ENCODE measurements at regions not wholly inside any gene's neighbourhood (a gene's known extent, or its start where the extent isn't known, plus 50 kb on each side); places are given as distances from the start of the nearest gene placed in this dataset.

DNA sequence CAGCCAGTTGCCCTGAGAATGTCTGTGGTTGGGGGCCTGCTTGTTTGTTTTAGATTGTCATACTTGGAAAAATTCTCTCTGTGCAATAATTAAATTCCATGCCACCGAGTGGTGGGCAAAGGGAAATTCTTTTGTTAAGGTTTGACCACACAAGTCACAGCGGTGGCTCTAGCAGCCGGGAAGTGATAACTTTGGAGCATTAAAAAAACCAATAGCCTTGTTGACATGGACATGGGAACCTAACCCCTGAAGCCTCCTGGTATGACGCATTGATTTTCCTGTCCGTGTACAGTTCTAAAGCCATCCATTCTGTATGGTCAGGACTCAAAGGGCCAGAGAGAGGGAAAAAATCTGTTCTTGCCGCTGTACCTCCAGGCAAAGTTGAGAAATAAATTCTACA is 384.9 kb upstream of the ZNF507 start:
- no peak for DNase-seq

DNA sequence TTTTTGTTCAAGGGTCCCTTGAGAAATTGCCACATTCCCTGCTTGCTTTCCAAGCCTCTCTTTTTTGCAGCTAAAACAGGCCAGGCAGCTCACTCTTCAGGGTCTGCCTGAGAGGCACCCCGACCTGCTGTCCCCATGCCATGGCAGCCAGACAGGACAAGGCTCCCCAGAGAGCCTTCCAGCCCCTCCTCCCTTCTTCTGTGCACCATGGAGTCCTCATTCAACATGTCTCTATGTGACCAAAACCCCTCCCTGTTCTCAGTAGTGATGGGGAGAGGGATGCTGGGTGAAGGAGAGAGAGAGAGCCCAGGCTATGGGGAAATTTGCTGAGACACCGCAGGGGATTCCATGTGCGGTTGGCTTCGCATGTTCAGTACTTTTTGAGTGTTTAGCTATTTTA is 384.2 kb upstream of the ZNF507 start:
- DNase-seq = no peak

GRCh38 chr19:31961667-31962066 is 383.7 kb upstream of the ZNF507 start:
- DNase-seq = no peak

DNA sequence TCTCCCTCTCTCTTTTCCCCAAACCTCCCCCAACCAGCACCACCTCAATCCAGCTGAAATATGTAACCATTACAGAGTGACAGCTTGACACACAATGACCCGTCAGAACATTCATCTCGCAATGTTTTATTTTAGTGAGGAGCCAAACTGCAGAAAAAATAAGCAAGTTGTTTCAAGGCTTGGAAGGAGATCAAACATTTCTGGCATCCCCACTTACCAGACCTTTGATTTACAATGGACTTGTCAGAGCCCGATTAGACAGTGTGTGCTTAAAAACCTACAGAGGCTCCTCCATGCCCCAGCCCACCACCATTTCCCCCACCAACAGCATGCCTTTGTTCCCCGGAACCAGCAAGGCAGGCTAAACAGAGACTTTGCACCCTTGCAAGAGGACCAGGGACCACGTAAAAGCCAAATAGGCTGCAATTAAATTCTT is 382.8 kb upstream of the ZNF507 start:
- DNase-seq = no peak

DNA sequence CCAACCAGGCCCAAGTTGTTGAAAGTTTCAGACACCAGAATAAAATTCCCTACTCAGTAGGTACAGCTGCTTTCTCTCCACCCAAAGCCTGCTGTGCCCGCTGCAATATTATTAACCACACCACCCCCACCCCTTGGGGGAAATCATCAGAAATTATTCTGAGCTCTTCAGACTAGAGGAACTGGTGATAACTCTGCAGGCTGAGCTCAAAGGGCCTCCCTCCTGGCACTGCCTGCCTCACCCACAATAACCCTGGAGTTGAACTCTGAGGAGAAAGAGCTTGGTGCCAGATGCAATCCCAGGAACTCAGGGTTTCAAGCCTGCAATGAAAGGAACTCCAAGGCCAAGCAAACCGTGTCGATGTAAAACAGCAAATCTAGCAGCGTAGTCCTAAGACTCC is 381.7 kb upstream of the ZNF507 start:
- DNase-seq = no peak

DNA sequence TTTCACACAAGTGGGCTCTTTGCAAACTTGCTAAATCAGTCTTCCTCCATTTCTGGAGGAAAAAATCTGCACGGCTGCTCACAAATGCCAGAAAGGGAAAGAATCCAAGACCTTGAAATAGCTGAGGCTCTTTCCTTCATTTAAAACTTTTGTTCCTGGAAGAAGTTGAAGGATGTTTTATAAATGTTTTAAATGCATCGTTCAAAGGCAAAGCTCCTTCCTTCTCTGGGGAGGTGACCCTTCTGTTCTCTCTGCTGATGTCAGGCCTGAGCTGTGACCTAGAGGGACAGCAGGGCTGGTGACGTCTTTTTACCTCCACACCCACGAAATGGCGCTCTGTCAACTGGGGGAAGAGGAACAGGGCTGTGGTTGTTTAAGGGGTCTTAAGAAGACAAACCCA is 376.4 kb upstream of the ZNF507 start:
- no peak for DNase-seq

GRCh38 chr19:31970027-31970461 is 375.4 kb upstream of the ZNF507 start:
- DNase-seq = no peak

- DNase-seq = no peak
Measured at GRCh38 chr19:31974290-31974689, 371.1 kb upstream of the ZNF507 start.

GRCh38 chr19:31974941-31975340 is 370.5 kb upstream of the ZNF507 start:
- no peak for DNase-seq

GRCh38 chr19:31975461-31975860 is 369.9 kb upstream of the ZNF507 start:
- no peak for DNase-seq

GRCh38 chr19:31976775-31977536 is 368.5 kb upstream of the ZNF507 start:
- no peak for DNase-seq

- no peak for DNase-seq
Measured at GRCh38 chr19:31979362-31979761, 366.0 kb upstream of the ZNF507 start.

- DNase-seq = no peak
Measured at GRCh38 chr19:31979949-31980670, 365.3 kb upstream of the ZNF507 start.

- DNase-seq = no peak
Measured at GRCh38 chr19:31980796-31981195, 364.6 kb upstream of the ZNF507 start.

DNA sequence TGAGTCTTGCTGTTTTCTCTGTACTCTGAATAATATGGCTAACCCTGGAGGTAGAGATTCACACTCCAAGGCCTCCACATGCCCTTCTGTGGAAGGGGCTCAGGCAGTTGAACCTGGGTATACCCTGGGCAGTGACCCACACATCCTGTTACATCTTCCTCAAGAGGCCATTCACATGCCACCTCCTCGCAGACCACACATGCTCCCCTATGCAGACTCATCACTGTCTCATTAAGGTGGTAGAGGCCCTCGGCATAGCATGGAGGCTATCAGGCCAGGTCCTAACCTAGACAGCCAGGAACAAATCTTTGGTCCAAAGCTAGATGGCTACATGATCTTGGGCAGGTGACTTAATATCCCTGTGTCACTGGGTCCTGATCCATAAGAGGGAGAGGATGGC is 363.9 kb upstream of the ZNF507 start:
- DNase-seq = no peak

GRCh38 chr19:31983647-31984046 is 361.8 kb upstream of the ZNF507 start:
- DNase-seq = no peak

DNA sequence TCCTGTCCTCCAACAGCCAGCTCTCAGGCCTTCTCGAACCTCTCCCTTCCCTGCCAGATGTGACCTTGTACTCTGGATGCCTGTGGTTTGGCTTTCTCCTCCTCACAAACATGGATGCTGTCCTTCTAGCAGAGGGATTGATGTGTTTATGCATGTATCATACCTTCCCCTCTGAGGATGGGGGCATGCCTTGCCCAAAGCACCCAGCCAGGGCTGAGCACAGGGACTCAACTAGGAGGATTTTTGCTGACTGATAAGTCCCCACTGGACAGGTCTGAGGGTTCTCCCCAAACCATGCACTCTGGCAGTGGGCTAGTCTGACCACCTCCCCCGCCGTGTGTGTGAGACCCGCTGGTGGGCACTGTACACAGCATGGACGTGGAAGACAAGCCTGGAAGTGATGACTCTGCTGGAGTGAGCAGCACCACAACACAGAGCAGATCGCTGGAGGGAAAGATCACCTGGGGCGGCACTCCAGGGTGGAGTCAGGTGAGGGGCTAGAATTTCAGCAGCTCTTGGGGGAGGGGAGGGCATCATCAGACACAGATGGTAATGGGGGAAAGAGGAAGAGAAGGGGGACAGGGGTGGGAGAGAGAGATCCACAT is 360.3 kb upstream of the ZNF507 start:
- DNase-seq = no peak

DNA sequence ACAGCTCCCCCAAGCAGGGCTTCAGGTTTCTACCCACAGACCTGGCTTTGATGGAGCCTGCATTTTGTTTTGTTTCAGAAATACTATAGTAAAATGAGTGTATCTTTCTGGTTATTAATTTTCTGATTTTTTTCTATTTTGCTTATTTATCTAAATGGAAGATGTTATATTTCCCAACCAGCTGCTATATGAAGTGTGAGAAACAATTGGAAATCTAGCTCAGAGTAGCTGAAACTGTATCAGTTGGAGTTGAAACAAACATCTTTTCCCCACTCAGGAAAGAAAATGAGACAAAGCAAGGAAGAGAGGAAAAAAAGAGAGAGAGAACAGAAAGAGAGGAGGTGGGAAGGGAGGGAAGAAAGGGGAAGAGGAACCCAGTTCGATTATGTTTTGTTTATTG is 358.5 kb upstream of the ZNF507 start:
- no peak for DNase-seq

DNA sequence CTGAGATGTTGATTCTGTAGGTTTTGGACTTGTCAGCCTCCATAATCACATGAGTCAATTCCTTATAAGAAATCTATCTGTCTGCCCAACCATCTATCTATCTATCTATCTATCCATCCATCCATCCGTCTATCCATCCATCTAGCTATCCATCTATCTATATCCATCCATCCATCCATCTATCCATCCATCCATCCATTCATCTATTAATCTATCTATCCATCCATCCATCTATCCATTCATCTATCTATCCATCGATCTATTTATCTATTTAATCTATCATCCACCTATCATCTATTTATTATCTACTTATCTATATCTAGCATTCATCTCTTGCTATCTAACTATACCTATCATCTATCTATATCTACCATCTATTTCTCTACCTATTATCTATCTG is 357.2 kb upstream of the ZNF507 start:
- no peak for DNase-seq

GRCh38 chr19:31991984-31992655 is 353.3 kb upstream of the ZNF507 start:
- no peak for DNase-seq

- no peak for DNase-seq
Measured at GRCh38 chr19:31992750-31993149, 352.7 kb upstream of the ZNF507 start.

DNA sequence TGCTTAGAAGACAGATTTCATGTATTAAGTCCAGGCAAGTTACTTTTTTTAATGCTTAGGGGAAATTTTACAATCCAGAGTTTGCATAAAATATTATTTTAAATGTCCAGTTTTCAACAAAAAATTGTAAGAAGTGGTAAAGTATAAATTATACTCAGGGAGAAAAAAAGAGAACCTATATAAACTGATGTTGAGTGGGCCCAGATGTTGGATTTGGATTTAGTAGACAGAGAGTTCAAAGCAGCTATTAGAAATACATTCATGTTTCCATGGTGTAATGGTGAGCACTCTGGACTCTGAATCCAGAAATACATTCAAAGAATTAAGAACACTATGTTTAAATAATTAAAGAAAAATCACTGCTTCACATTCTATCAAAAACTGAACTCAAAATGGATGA is 349.9 kb upstream of the ZNF507 start:
- DNase-seq = no peak

DNA sequence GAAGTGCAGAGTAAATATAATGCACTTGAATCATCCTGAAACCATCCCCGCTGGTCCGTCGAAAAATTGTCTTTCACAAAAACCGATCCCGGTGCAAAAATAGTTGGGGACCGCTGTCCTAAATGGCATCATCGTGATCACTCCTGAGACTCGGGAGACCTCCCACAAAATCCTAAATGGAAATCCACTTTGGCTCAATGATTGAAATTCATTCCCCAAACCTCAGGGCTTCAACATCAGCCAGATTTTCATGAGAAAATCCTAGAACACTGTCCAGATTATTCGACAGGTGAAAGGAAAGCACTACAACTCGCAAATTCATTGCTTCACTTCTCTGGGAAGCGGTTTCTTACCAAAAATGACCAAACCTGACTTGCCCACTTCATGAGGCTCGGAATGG is 335.3 kb upstream of the ZNF507 start:
- DNase-seq = no peak

DNA sequence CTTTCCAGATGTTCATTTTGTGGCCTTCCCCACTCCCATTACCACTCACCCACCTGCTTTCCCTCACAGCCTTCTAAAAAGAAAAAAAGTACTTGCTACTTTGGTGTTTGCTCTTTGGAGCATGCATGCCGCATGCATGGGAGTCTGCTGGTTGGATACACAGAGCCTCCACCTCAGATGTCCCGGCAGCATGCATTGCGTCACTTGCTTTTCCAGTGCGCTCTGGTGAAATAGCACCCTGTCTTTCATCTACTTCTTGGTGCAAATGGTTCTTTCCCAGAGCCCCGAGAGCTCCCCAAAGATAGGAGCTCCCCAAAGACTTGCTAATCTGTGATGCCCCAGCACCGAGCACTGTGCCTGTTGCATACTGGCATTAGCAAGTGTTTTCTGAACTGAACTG is 333.2 kb upstream of the ZNF507 start:
- DNase-seq = no peak
